SK-N-SH (cell line): ENCODE measurements at regions not wholly inside any gene's neighbourhood (a gene's known extent, or its start where the extent isn't known, plus 50 kb on each side); places are given as distances from the start of the nearest gene placed in this dataset.

Experiments used
- CTCF ChIA-PET: fragments of 300-600, 350-600 bp; formaldehyde crosslinking; extraction: SDS; loops from one replicate; lab custom pipeline; 2021; lab: Yijun Ruan, JAX
- POLR2A ChIA-PET: fragments of 350-600 bp; sonication (Branson Sonifier 250); formaldehyde crosslinking; extraction: SDS; loops from one replicate; lab custom pipeline; 2020; ENCODE audit warnings: antibody characterized with exemption, inconsistent platforms; lab: Yijun Ruan, JAX
- DNase-seq: peaks from one replicate; pipeline ENCODE4 v3.0.0; 2012
- H2AFZ ChIP-seq: fragments of 200-600 bp; sonication (generic); 2 replicates; pipeline ENCODE4 v1.8.1; 2016; ENCODE audit warnings: antibody characterized with exemption, mild to moderate bottlenecking, low read depth
- H3F3A ChIP-seq: fragments of 200-600 bp; sonication (generic); replicated peaks from 2 replicates; pipeline ENCODE3; 2016; ENCODE audit warnings: antibody characterized with exemption, mild to moderate bottlenecking; ENCODE audit not compliant: insufficient read depth
- H3K27ac ChIP-seq, 2 experiments: fragments of 200-500 bp in 1 of 2; fragments of 200-600 bp in 1 of 2; sonication (Bioruptor generic) in 1 of 2; sonication (generic), shearing (Covaris generic) in 1 of 2; 2 replicates each; pipeline versions ENCODE4 v1.5.1 to v1.6.1; 2014 to 2016; ENCODE audit warnings: low read depth in 2 of 2, inconsistent platforms in 1 of 2, low read length in 1 of 2, mild to moderate bottlenecking in 1 of 2, mixed read lengths in 1 of 2
- H3K27me3 ChIP-seq: fragments of 200-600 bp; sonication (generic), shearing (Covaris generic); 2 replicates; pipeline ENCODE4 v1.6.1; 2016; ENCODE audit warnings: mixed run types; ENCODE audit not compliant: insufficient read depth
- H3K36me3 ChIP-seq, 2 experiments: fragments of 200-500 bp in 1 of 2; fragments of 200-600 bp in 1 of 2; sonication (Bioruptor generic) in 1 of 2; sonication (generic) in 1 of 2; replicated peaks in 1 of 2; 2 replicates each; pipeline versions ENCODE3 to v1.5.1; 2014 to 2016; ENCODE audit warnings: low read length in 1 of 2, mild to moderate bottlenecking in 1 of 2; ENCODE audit not compliant: insufficient read depth in 2 of 2, control insufficient read depth in 1 of 2
- H3K4me1 ChIP-seq, 2 experiments: fragments of 200-500 bp in 1 of 2; fragments of 200-600 bp in 1 of 2; sonication (Bioruptor generic) in 1 of 2; sonication (generic), shearing (Covaris generic) in 1 of 2; 2 replicates each; pipeline versions ENCODE4 v1.5.1 to v1.6.1; 2014 to 2016; ENCODE audit warnings: low read depth in 1 of 2, low read length in 1 of 2, mixed run types in 1 of 2; ENCODE audit not compliant: insufficient read depth in 2 of 2, control insufficient read depth in 1 of 2
- H3K4me2 ChIP-seq: fragments of 200-600 bp; sonication (generic), shearing (Covaris generic); 2 replicates; pipeline ENCODE4 v1.6.1; 2017; ENCODE audit warnings: mixed run types
- H3K4me3 ChIP-seq, 2 experiments: fragments of 200-500 bp in 1 of 2; fragments of 200-600 bp in 1 of 2; sonication (Bioruptor generic) in 1 of 2; sonication (generic), shearing (Covaris generic) in 1 of 2; 2 replicates each; pipeline versions ENCODE4 v1.5.1 to v1.8.1; 2014 to 2016; ENCODE audit warnings: low read depth in 2 of 2, inconsistent platforms in 1 of 2, low read length in 1 of 2, mild to moderate bottlenecking in 1 of 2, mixed read lengths in 1 of 2, moderate library complexity in 1 of 2
- H3K79me2 ChIP-seq: fragments of 200-600 bp; sonication (generic); 2 replicates; pipeline ENCODE4 v1.8.1; 2017; ENCODE audit warnings: mild to moderate bottlenecking; ENCODE audit not compliant: insufficient read depth
- H3K9ac ChIP-seq: fragments of 200-600 bp; sonication (generic); 2 replicates; pipeline ENCODE4 v1.6.1; 2017; ENCODE audit warnings: mixed run types
- H3K9me2 ChIP-seq: fragments of 200-600 bp; sonication (generic); 2 replicates; pipeline ENCODE4 v1.6.1; 2017; ENCODE audit warnings: mixed run types
- H3K9me3 ChIP-seq: fragments of 200-600 bp; sonication (generic); 2 replicates; pipeline ENCODE4 v1.6.1; 2017; ENCODE audit warnings: mixed run types, mild to moderate bottlenecking, moderate library complexity
- H4K20me1 ChIP-seq: fragments of 200-600 bp; sonication (generic); 2 replicates; pipeline ENCODE4 v1.6.1; 2017; ENCODE audit warnings: mild to moderate bottlenecking, mixed run types; ENCODE audit not compliant: insufficient read depth
- EP300 ChIP-seq, 2 experiments: IDR thresholded peaks; 2 replicates each; pipeline versions ENCODE4 v1.4.0 to v1.6.1; 2012; ENCODE audit warnings: borderline replicate concordance in 1 of 2, low read depth in 1 of 2, low read length in 1 of 2
- EZH2phosphoT487 ChIP-seq: fragments of 200-600 bp; sonication (generic); IDR thresholded peaks from 2 replicates; pipeline ENCODE4 v1.6.1; 2017; ENCODE audit warnings: low read depth, mixed run types, mild to moderate bottlenecking, antibody characterized with exemption, moderate library complexity, borderline replicate concordance
- FOXJ3 ChIP-seq: sonication (generic); formaldehyde crosslinking; IDR thresholded peaks from 2 replicates; pipeline ENCODE4 v1.5.1; 2020; ENCODE audit warnings: mild to moderate bottlenecking, missing genetic modification reagents
- JUND ChIP-seq: IDR thresholded peaks from 2 replicates; pipeline ENCODE4 v1.4.0; 2012
- MEF2A ChIP-seq: IDR thresholded peaks from 2 replicates; pipeline ENCODE4 v1.4.0; 2012; ENCODE audit warnings: low read depth, borderline replicate concordance
- MXI1 ChIP-seq: IDR thresholded peaks from 2 replicates; pipeline ENCODE4 v1.6.1; 2012; ENCODE audit warnings: mild to moderate bottlenecking, low read depth, low read length, improper control_type of control experiment
- NFIC ChIP-seq: IDR thresholded peaks from 2 replicates; pipeline ENCODE4 v1.4.0; 2012; ENCODE audit warnings: borderline replicate concordance
- NRF1 ChIP-seq: IDR thresholded peaks from 2 replicates; pipeline ENCODE4 v1.6.1; 2012; ENCODE audit warnings: low read depth, mild to moderate bottlenecking, low read length
- RAD21 ChIP-seq: IDR thresholded peaks from 2 replicates; pipeline ENCODE4 v1.6.1; 2012; ENCODE audit warnings: mild to moderate bottlenecking, low read length
- RCOR1 ChIP-seq: fragments of 150-350 bp; IDR thresholded peaks from 2 replicates; pipeline ENCODE4 v1.6.1; 2017; ENCODE audit warnings: antibody characterized with exemption, low read length
- RFX5 ChIP-seq: IDR thresholded peaks from 2 replicates; pipeline ENCODE4 v1.6.1; 2012; ENCODE audit warnings: mild to moderate bottlenecking, improper control_type of control experiment, low read length
- RXRA ChIP-seq: IDR thresholded peaks from 2 replicates; pipeline ENCODE4 v1.4.0; 2012; ENCODE audit warnings: low read depth, mild to moderate bottlenecking, borderline replicate concordance
- TCF12 ChIP-seq: IDR thresholded peaks from 2 replicates; pipeline ENCODE4 v1.4.0; 2012
- TEAD4 ChIP-seq: IDR thresholded peaks from 2 replicates; pipeline ENCODE4 v1.4.0; 2012; ENCODE audit warnings: mild to moderate bottlenecking, borderline replicate concordance; ENCODE audit not compliant: insufficient read depth
- WGBS: methylation state at CpG from one replicate; pipeline ENCODE4 v1.1.6; 2017; ENCODE audit warnings: low lambda C conversion rate; 5-methylcytosine and 5-hydroxymethylcytosine counted together
- TF ChIP-seq, protein P1 (sequence below): IDR thresholded peaks from 2 replicates; pipeline ENCODE4; 2012
- TF ChIP-seq, protein P2 (sequence below): fragments of 150-350 bp; IDR thresholded peaks from 2 replicates; pipeline ENCODE4 v1.6.1; 2017; ENCODE audit warnings: antibody characterized with exemption, low read length, low read depth, borderline replicate concordance
- TF ChIP-seq, protein P3 (sequence below): fragments of 150-350 bp; IDR thresholded peaks from 2 replicates; pipeline ENCODE4 v1.6.1; 2016; ENCODE audit warnings: mild to moderate bottlenecking, low read depth, low read length
- TF ChIP-seq, protein P4 (sequence below): IDR thresholded peaks from 2 replicates; pipeline ENCODE4 v1.4.0; 2012; ENCODE audit warnings: low read depth, borderline replicate concordance
- TF ChIP-seq, protein P5 (sequence below): IDR thresholded peaks from 2 replicates; pipeline ENCODE4 v1.4.0; 2012; ENCODE audit warnings: low read depth

DNA sequence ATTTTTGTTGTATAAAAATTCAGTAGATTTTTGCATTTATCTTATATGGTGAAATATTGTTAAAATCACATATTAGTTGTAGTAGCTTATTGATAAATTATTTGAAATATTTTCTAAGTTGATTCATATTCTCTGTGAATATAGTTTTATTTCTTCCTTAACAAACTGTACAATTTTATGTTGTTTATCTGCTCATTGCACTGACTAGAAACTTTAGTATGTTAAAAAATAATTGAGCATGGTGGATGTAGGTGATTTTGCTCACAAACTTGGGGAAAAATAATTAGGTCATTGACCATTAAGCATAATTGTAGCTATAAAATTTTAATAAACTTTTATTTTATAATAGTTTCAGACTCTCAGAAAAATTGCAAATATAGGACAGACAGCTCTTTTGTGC is 1445.3 kb upstream of the MIR17HG start:
- TF ChIP-seq FOXJ3 (CRISPR knock-in tag) (no peak), NFIC (no peak), JUND (no peak), RFX5 (no peak), MXI1 (no peak), RCOR1 (no peak), TCF12 (no peak)
- TF ChIP-seq, protein P1, sequence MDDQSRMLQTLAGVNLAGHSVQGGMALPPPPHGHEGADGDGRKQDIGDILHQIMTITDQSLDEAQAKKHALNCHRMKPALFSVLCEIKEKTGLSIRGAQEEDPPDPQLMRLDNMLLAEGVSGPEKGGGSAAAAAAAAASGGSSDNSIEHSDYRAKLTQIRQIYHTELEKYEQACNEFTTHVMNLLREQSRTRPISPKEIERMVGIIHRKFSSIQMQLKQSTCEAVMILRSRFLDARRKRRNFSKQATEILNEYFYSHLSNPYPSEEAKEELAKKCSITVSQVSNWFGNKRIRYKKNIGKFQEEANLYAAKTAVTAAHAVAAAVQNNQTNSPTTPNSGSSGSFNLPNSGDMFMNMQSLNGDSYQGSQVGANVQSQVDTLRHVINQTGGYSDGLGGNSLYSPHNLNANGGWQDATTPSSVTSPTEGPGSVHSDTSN = no peak
- TF ChIP-seq, protein P2, sequence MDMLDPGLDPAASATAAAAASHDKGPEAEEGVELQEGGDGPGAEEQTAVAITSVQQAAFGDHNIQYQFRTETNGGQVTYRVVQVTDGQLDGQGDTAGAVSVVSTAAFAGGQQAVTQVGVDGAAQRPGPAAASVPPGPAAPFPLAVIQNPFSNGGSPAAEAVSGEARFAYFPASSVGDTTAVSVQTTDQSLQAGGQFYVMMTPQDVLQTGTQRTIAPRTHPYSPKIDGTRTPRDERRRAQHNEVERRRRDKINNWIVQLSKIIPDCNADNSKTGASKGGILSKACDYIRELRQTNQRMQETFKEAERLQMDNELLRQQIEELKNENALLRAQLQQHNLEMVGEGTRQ = no peak
- TF ChIP-seq, protein P3, sequence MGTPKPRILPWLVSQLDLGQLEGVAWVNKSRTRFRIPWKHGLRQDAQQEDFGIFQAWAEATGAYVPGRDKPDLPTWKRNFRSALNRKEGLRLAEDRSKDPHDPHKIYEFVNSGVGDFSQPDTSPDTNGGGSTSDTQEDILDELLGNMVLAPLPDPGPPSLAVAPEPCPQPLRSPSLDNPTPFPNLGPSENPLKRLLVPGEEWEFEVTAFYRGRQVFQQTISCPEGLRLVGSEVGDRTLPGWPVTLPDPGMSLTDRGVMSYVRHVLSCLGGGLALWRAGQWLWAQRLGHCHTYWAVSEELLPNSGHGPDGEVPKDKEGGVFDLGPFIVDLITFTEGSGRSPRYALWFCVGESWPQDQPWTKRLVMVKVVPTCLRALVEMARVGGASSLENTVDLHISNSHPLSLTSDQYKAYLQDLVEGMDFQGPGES = no peak
- TF ChIP-seq, protein P4, sequence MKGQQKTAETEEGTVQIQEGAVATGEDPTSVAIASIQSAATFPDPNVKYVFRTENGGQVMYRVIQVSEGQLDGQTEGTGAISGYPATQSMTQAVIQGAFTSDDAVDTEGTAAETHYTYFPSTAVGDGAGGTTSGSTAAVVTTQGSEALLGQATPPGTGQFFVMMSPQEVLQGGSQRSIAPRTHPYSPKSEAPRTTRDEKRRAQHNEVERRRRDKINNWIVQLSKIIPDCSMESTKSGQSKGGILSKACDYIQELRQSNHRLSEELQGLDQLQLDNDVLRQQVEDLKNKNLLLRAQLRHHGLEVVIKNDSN = no peak
- TF ChIP-seq, protein P5, sequence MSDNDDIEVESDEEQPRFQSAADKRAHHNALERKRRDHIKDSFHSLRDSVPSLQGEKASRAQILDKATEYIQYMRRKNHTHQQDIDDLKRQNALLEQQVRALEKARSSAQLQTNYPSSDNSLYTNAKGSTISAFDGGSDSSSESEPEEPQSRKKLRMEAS = no peak
- no peak overlapping the region for H3K4me3 ChIP-seq
- H3K36me3 ChIP-seq = no peaks in the 10 kb centered on the region
- no peak for DNase-seq
- no peak overlapping the region for H2AFZ ChIP-seq
- H3K27me3 ChIP-seq = no peaks in the 10 kb centered on the region
- ChIA-PET CTCF (no interaction called here), POLR2A (no interaction called here)
- no peak overlapping the region for H3K27ac ChIP-seq
- H3K9me3 ChIP-seq = no peaks in the 10 kb centered on the region
- no peaks in the 10 kb centered on the region for H3K79me2 ChIP-seq
- no peaks in the 10 kb centered on the region for H3F3A ChIP-seq
- no peaks in the 10 kb centered on the region for H3K9me2 ChIP-seq
- H3K4me2 ChIP-seq = no peak overlapping the region
- H4K20me1 ChIP-seq = no peaks in the 10 kb centered on the region
- H3K9ac ChIP-seq = no peak overlapping the region
- no peaks in the 10 kb centered on the region; a peak in 1 of 4 replicates for H3K4me1 ChIP-seq

DNA sequence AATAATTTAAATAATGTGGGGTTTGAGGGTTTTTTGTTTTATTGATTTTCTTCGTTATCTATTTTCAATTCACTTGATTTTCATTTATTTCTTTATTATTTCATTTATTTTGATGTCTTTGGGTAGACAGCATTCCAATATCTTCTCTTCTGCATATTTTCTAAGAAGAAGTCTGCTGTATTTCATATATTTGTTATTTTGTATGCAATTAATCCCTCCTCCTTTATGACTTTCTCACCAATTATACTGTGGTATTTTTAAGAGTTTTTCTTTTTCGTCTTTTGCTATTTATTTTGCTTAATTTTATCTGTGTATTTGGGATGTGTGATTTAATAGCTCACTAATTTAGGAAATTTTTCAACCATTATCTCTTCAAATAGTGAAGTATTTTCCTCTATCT is 1444.4 kb upstream of the MIR17HG start:
- Histone ChIP-seq H2AFZ (no peak overlapping the region), H3K4me2 (no peak overlapping the region), H3K9ac (no peak overlapping the region), H3K79me2 (no peaks in the 10 kb centered on the region), H4K20me1 (no peaks in the 10 kb centered on the region), H3K4me3 (no peak overlapping the region), H3K27me3 (no peaks in the 10 kb centered on the region), H3K9me3 (no peaks in the 10 kb centered on the region), H3K4me1 (no peaks in the 10 kb centered on the region; a peak in 1 of 4 replicates), H3F3A (no peaks in the 10 kb centered on the region), H3K36me3 (no peaks in the 10 kb centered on the region), H3K9me2 (no peaks in the 10 kb centered on the region), H3K27ac (no peak overlapping the region)
- no peak for DNase-seq
- CTCF ChIA-PET = no interaction called here
- 13% methylated on average over 2 of the region's 2 CpGs for WGBS
- POLR2A ChIA-PET = no interaction called here
- TF ChIP-seq RXRA = no peak
- TF ChIP-seq TEAD4 = no peak
- TF ChIP-seq, protein P5 = no peak
- TF ChIP-seq NRF1 = no peak
- TF ChIP-seq, protein P2 = no peak
- TF ChIP-seq, protein P4 = no peak
- TF ChIP-seq, protein P1 = no peak
- no peak for TF ChIP-seq RAD21
- TF ChIP-seq MEF2A = no peak
- TF ChIP-seq, protein P3 = no peak
- no peak for TF ChIP-seq EP300 (IDR thresholded peaks at IDR 0.05; ENCODE audit: borderline replicate concordance in 1 of 2, low read depth in 1 of 2, low read length in 1 of 2)
- no peak for TF ChIP-seq MXI1
- no peak for TF ChIP-seq EZH2phosphoT487
- TF ChIP-seq RFX5 = no peak
